AG04449 (cell line): ENCODE measurements at regions not wholly inside any gene's neighbourhood (a gene's known extent, or its start where the extent isn't known, plus 50 kb on each side); places are given as distances from the start of the nearest gene placed in this dataset.

Experiments used
- CTCF ChIA-PET: fragments of 350-600 bp; formaldehyde crosslinking; extraction: SDS; loops from one replicate; lab custom pipeline; 2021; ENCODE audit warnings: antibody characterized with exemption; lab: Yijun Ruan, JAX
- POLR2A ChIA-PET: fragments of 400-600, 350-600 bp; formaldehyde crosslinking; extraction: SDS; loops from one replicate; lab custom pipeline; 2020; ENCODE audit warnings: antibody characterized with exemption, inconsistent platforms; lab: Yijun Ruan, JAX
- DNase-seq: peaks from one replicate; pipeline ENCODE4 v3.0.0-alpha.2; 2010; ENCODE audit warnings: low read depth, low spot score
- H3K4me3 ChIP-seq: 2 replicates; pipeline ENCODE4 v1.5.1; 2011; ENCODE audit warnings: low read depth, mild to moderate bottlenecking, control low read depth, low read length
- CTCF ChIP-seq: IDR thresholded peaks from one replicate; pipeline ENCODE4 v1.5.1; 2011; ENCODE audit warnings: mild to moderate bottlenecking, moderate library complexity, low read length, control low read depth, inconsistent platforms; ENCODE audit not compliant: insufficient read depth; ENCODE audit errors: missing control alignments

GRCh38 chr2:41598161-41598894 is 449.5 kb upstream of the PKDCC start:
- CTCF ChIA-PET, result no interaction called here
- no peak overlapping the region for H3K4me3 ChIP-seq
- POLR2A ChIA-PET, result no interaction called here
- TF ChIP-seq CTCF, result no peak
- DNase-seq, result peak; percentile 7

GRCh38 chr2:41600460-41600859 is 447.4 kb upstream of the PKDCC start:
- no peak overlapping the region for H3K4me3 ChIP-seq
- TF ChIP-seq CTCF, result no peak
- ChIA-PET CTCF (interaction anchor here (1.1 kb wide), 1 partner anchor 9 kb away, joined by 3 read pairs; no protein-coding TSS in a partner anchor), POLR2A (no interaction called here)
- DNase-seq, result no peak

- ChIA-PET POLR2A (no interaction called here), CTCF (no interaction called here)
- H3K4me3 ChIP-seq, result no peak overlapping the region
- TF ChIP-seq CTCF, result no peak
- no peak for DNase-seq
Measured at GRCh38 chr2:41602341-41602740, 445.5 kb upstream of the PKDCC start.

GRCh38 chr2:41605311-41605710 is 442.5 kb upstream of the PKDCC start:
- H3K4me3 ChIP-seq, result no peak overlapping the region
- ChIA-PET POLR2A (no interaction called here), CTCF (no interaction called here)
- TF ChIP-seq CTCF, result no peak
- DNase-seq, result no peak

GRCh38 chr2:41605914-41606313 is 441.9 kb upstream of the PKDCC start:
- ChIA-PET POLR2A (no interaction called here), CTCF (no interaction called here)
- no peak overlapping the region for H3K4me3 ChIP-seq
- no peak for DNase-seq
- no peak for TF ChIP-seq CTCF

- ChIA-PET CTCF (interaction anchor here (1.3 to 1.4 kb wide), 2 partner anchors 10 to 88 kb away, joined by 3 to 4 read pairs; no protein-coding TSS in a partner anchor), POLR2A (interaction anchor here (1.0 kb wide), 1 partner anchor 58 kb away, joined by 3 read pairs; no protein-coding TSS in a partner anchor)
- peak overlapping the region; percentile 29 for H3K4me3 ChIP-seq
- DNase-seq, result peak; percentile 77
- no peak for TF ChIP-seq CTCF
Measured at GRCh38 chr2:41610501-41611190, 437.2 kb upstream of the PKDCC start.
